ENCODE measurements at regions not wholly inside any gene's neighbourhood (a gene's known extent, or its start where the extent isn't known, plus 50 kb on each side); places are given as distances from the start of the nearest gene placed in this dataset.

DNA sequence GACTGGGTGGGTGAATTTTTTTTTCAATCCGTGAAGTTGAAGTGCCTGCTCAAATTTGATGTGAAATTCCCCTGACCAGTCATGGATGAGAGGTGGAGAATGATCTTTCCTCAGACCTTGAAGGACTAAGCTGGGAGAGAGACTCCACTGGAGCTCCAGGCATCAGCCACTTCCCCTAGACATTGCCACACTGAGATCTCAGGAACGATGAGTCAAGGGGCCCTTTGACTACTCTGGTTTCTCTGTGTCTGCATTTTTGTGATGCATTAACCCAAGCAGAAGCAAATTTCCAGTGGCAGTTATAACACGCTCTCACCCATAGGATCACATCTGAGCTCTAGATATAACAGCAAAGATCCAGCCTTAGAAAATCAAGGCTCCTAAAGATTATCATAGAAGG lies 171.2 kb upstream of the KIF2A start:
- no peak for DNase-seq (ENCODE audit: low read depth)
- TF ChIP-seq, protein P1, sequence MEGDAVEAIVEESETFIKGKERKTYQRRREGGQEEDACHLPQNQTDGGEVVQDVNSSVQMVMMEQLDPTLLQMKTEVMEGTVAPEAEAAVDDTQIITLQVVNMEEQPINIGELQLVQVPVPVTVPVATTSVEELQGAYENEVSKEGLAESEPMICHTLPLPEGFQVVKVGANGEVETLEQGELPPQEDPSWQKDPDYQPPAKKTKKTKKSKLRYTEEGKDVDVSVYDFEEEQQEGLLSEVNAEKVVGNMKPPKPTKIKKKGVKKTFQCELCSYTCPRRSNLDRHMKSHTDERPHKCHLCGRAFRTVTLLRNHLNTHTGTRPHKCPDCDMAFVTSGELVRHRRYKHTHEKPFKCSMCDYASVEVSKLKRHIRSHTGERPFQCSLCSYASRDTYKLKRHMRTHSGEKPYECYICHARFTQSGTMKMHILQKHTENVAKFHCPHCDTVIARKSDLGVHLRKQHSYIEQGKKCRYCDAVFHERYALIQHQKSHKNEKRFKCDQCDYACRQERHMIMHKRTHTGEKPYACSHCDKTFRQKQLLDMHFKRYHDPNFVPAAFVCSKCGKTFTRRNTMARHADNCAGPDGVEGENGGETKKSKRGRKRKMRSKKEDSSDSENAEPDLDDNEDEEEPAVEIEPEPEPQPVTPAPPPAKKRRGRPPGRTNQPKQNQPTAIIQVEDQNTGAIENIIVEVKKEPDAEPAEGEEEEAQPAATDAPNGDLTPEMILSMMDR (IDR thresholded peaks at IDR 0.05; ENCODE audit: insufficient read depth, low read depth, low read length, missing control alignments): no peak
- H3K4me3 ChIP-seq (ENCODE audit: low read depth, low read length): no peak overlapping the region

DNA sequence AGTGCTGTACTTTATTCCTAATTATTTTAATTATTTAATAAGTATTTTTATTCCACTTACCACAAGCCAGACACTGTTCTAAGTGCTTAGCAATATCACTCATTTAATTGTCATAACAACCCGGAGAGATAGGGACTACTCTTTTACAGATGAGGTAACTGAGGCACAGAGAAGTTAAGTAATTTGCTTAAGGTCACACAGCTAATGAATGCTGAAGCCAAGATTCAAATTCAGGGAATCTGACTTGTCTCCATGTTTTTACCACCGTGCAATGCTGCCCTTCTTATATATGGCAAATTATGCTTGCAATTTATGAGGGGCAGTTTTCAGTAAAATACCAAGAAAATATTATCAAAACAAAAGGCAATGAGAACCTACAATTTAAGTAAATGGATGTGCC lies 168.4 kb upstream of the KIF2A start:
- H3K4me3 ChIP-seq (ENCODE audit: low read depth, low read length): no peak overlapping the region
- no peak for DNase-seq (ENCODE audit: low read depth)
- TF ChIP-seq, protein P1 (IDR thresholded peaks at IDR 0.05; ENCODE audit: insufficient read depth, low read depth, low read length, missing control alignments): no peak

DNA sequence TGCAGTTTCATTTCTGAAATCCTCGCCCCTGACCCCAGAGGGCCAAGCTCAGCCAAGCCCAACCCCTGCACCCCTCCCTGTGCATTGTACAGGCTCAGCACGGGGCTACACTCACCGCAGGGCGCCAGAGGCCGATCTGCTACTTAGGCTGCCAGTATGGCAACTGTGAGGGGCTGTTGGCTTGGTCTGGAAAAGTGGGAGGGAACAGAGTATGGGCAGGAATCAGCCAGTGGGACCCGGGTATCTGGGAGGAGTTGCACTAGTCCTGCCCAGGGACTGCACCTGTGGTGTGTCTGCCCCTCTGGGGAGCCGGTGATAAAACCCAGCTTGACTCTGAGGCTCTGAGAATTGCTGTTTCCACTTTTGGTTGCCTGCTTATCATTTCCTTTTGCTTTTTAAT lies 167.4 kb upstream of the KIF2A start:
- no peak for DNase-seq (ENCODE audit: low read depth)
- H3K4me3 ChIP-seq (ENCODE audit: low read depth, low read length): no peak overlapping the region
- TF ChIP-seq, protein P1 (IDR thresholded peaks at IDR 0.05; ENCODE audit: insufficient read depth, low read depth, low read length, missing control alignments): no peak

DNA sequence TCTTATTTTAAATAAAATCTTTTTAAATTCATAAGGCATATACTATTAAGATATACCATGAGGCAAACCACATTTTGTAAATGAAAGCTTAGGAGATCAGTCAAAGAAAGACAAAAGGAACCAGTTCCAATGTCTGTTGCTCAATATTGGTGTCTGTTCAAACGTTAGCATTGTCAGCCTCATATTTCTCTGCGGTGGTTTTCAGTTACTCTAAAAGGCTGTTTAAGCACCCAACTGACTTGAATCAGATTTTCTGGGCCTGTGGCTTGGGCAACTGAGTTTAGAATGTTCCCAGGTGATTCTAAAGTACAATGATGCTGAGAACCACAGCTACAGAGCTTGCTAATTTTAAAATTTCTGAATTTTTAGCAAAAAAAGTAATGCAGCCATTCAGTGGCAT lies 166.3 kb upstream of the KIF2A start:
- no peak for DNase-seq (ENCODE audit: low read depth)
- H3K4me3 ChIP-seq (ENCODE audit: low read depth, low read length): no peak overlapping the region
- TF ChIP-seq, protein P1 (IDR thresholded peaks at IDR 0.05; ENCODE audit: insufficient read depth, low read depth, low read length, missing control alignments): no peak

DNA sequence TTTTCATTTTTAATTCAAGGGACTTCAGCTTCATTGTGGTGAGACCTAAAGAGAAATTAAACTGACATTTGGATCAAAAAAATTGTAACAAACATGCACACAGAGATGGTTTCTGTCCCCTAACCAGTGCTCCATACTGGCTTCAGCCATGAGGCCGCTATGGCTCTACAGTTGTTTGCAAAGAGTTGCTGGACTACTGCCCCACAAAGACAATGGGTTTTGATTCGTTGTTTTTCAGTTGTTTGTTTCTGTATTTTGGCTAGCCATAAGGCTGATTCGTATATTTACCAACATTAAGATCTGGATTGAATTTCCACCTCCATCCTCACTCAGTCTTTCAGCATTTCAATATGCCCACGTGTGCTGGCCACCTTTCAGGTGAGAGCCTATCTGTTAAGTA lies 163.7 kb upstream of the KIF2A start:
- DNase-seq (ENCODE audit: low read depth): no peak
- TF ChIP-seq, protein P1 (IDR thresholded peaks at IDR 0.05; ENCODE audit: insufficient read depth, low read depth, low read length, missing control alignments): no peak
- no peak overlapping the region for H3K4me3 ChIP-seq (ENCODE audit: low read depth, low read length)

DNA sequence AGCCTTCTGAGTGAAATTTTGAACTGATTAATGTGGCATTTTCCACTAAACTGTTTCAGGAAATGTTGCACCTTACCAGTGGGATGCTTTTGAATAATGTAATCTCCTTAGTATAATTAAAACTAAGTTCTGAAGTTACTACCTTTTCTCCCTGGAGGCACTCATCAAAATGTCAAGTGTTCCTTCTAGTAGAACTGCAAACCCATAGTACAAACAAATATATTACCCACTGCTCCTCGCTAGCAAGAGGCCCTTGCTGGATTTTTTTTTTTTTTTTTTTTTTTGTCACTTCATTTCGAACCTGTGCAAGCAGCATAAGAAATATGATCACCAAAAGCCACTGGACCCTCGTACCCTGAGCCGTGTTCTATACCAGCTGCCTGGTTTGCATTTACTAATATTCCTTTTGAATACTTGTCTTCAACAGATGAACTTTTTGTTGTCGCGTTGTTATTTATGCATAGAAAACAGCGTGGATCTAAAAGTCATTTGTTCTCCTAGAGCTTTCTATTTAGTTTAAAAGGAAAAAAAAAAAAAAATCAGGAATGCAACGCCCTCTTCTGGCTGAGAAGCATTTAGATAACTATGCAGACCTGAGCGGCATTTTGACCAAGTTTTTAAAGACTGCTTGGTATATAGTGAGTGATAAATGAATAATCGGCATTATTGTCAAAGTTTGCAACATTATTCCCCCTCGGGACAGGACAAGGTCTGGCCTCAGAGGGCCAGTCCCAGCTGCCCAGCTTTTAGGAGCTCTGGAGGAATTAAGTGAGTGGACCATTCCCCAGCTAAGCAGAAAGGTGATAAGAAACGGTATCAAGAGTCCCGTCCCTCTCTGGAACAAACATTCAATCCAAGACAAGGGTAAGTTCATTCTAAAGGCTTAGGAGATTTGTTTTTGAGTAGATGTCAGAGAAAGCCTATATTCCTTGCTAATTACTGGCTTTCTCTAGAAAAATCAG lies 162.5 kb upstream of the KIF2A start:
- TF ChIP-seq, protein P1 (IDR thresholded peaks at IDR 0.05; ENCODE audit: insufficient read depth, low read depth, low read length, missing control alignments): peak; percentile 34
- no peak overlapping the region for H3K4me3 ChIP-seq (ENCODE audit: low read depth, low read length)
- DNase-seq (ENCODE audit: low read depth): peak; percentile 12
